ENCODE measurements at regions not wholly inside any gene's neighbourhood (a gene's known extent, or its start where the extent isn't known, plus 50 kb on each side); places are given as distances from the start of the nearest gene placed in this dataset.

- Histone ChIP-seq H3K9ac (ENCODE audit: low read length) (no peak overlapping the region), H3K27me3 (ENCODE audit: control insufficient read depth, insufficient read depth, low read length) (no peaks in the 10 kb centered on the region), H3K36me3 (ENCODE audit: control insufficient read depth, insufficient read depth, low read length) (no peaks in the 10 kb centered on the region), H3K27ac (ENCODE audit: low read depth, low read length) (no peak overlapping the region), H3K4me1 (ENCODE audit: control insufficient read depth, insufficient read depth, low read length) (no peaks in the 10 kb centered on the region), H3K4me3 (ENCODE audit: low read length) (no peak overlapping the region)
Measured at GRCh38 chr7:124284937-124285336, 252.1 kb upstream of the TMEM229A start.

GRCh38 chr7:124276005-124276622 is 243.2 kb upstream of the TMEM229A start:
- Histone ChIP-seq H3K4me1 (ENCODE audit: control insufficient read depth, insufficient read depth, low read length) (no peaks in the 10 kb centered on the region), H3K27ac (ENCODE audit: low read depth, low read length) (no peak overlapping the region), H3K4me3 (ENCODE audit: low read length) (no peak overlapping the region), H3K27me3 (ENCODE audit: control insufficient read depth, insufficient read depth, low read length) (no peaks in the 10 kb centered on the region), H3K9ac (ENCODE audit: low read length) (no peak overlapping the region), H3K36me3 (ENCODE audit: control insufficient read depth, insufficient read depth, low read length) (no peaks in the 10 kb centered on the region)

- H3K36me3 ChIP-seq (ENCODE audit: control insufficient read depth, insufficient read depth, low read length), result no peaks in the 10 kb centered on the region
- no peaks in the 10 kb centered on the region for H3K27me3 ChIP-seq (ENCODE audit: control insufficient read depth, insufficient read depth, low read length)
- no peak overlapping the region for H3K27ac ChIP-seq (ENCODE audit: low read depth, low read length)
- no peak overlapping the region for H3K4me3 ChIP-seq (ENCODE audit: low read length)
- no peak overlapping the region for H3K9ac ChIP-seq (ENCODE audit: low read length)
- H3K4me1 ChIP-seq (ENCODE audit: control insufficient read depth, insufficient read depth, low read length), result no peaks in the 10 kb centered on the region
Measured at GRCh38 chr7:124275411-124275810, 242.5 kb upstream of the TMEM229A start.

- H3K4me3 ChIP-seq (ENCODE audit: low read length), result no peak overlapping the region
- no peak overlapping the region for H3K9ac ChIP-seq (ENCODE audit: low read length)
- H3K27ac ChIP-seq (ENCODE audit: low read depth, low read length), result no peak overlapping the region
- no peaks in the 10 kb centered on the region for H3K27me3 ChIP-seq (ENCODE audit: control insufficient read depth, insufficient read depth, low read length)
- no peaks in the 10 kb centered on the region for H3K36me3 ChIP-seq (ENCODE audit: control insufficient read depth, insufficient read depth, low read length)
- H3K4me1 ChIP-seq (ENCODE audit: control insufficient read depth, insufficient read depth, low read length), result no peaks in the 10 kb centered on the region
Measured at GRCh38 chr7:124269774-124270173, 236.9 kb upstream of the TMEM229A start.

- Histone ChIP-seq H3K4me1 (ENCODE audit: control insufficient read depth, insufficient read depth, low read length) (no peaks in the 10 kb centered on the region), H3K36me3 (ENCODE audit: control insufficient read depth, insufficient read depth, low read length) (no peaks in the 10 kb centered on the region), H3K9ac (ENCODE audit: low read length) (no peak overlapping the region), H3K27me3 (ENCODE audit: control insufficient read depth, insufficient read depth, low read length) (no peaks in the 10 kb centered on the region), H3K27ac (ENCODE audit: low read depth, low read length) (no peak overlapping the region), H3K4me3 (ENCODE audit: low read length) (no peak overlapping the region)
Measured at GRCh38 chr7:124267154-124267553, 234.3 kb upstream of the TMEM229A start.

DNA sequence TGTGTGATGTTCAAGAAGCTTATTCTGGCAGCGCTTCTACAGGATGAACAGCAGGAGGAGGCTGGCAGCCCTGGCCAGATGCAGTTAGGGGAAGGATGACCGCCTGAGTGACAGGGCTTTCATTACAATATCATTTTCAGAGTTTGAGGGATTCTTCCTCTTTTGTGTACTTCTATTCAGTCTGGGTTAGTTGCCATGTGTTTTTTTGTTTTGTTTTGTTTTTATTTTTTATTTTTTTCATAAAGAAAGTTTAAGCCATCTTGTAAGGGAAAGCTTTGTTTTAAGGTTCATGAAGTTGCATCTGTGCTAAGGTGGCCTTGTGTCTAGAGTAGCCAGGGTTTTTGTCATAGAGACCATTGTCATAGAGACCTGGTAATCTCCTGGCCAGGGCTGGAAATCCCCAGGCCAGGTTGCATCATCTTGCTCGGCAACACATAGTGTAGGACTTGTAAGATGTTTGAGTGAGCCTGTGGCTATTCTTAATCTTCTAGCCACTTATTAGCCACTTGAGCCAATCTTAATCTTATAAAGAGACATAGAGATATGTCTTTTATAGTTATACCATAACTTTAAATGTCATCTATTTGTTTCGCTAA is 230.5 kb upstream of the TMEM229A start:
- H3K27ac ChIP-seq (ENCODE audit: low read depth, low read length), result no peak overlapping the region
- H3K9ac ChIP-seq (ENCODE audit: low read length), result no peak overlapping the region
- no peaks in the 10 kb centered on the region for H3K4me1 ChIP-seq (ENCODE audit: control insufficient read depth, insufficient read depth, low read length)
- H3K4me3 ChIP-seq (ENCODE audit: low read length), result no peak overlapping the region
- no peaks in the 10 kb centered on the region for H3K27me3 ChIP-seq (ENCODE audit: control insufficient read depth, insufficient read depth, low read length)
- H3K36me3 ChIP-seq (ENCODE audit: control insufficient read depth, insufficient read depth, low read length), result no peaks in the 10 kb centered on the region

DNA sequence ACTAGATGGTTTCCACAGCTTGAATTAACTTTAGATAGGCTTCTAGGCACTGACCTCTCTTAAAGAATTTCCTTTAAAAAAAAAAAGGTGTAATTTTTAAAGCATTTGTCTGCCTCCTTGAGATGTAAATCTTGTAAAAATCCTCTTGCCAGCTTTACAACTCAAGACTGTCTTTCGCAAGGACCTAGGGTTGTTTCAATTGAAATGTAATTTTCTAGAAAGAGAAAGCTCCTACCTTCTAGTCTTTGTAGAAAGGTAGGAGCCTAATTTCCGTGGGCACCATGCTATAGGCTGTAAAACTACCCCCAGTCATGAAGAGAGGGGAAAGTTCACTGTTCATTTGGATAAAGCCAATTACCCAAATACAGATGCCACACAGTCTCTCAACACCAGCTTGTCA is 228.8 kb upstream of the TMEM229A start:
- H3K4me3 ChIP-seq (ENCODE audit: low read length), result no peak overlapping the region
- no peaks in the 10 kb centered on the region for H3K36me3 ChIP-seq (ENCODE audit: control insufficient read depth, insufficient read depth, low read length)
- no peaks in the 10 kb centered on the region for H3K27me3 ChIP-seq (ENCODE audit: control insufficient read depth, insufficient read depth, low read length)
- H3K4me1 ChIP-seq (ENCODE audit: control insufficient read depth, insufficient read depth, low read length), result no peaks in the 10 kb centered on the region
- no peak overlapping the region for H3K27ac ChIP-seq (ENCODE audit: low read depth, low read length)
- H3K9ac ChIP-seq (ENCODE audit: low read length), result no peak overlapping the region

DNA sequence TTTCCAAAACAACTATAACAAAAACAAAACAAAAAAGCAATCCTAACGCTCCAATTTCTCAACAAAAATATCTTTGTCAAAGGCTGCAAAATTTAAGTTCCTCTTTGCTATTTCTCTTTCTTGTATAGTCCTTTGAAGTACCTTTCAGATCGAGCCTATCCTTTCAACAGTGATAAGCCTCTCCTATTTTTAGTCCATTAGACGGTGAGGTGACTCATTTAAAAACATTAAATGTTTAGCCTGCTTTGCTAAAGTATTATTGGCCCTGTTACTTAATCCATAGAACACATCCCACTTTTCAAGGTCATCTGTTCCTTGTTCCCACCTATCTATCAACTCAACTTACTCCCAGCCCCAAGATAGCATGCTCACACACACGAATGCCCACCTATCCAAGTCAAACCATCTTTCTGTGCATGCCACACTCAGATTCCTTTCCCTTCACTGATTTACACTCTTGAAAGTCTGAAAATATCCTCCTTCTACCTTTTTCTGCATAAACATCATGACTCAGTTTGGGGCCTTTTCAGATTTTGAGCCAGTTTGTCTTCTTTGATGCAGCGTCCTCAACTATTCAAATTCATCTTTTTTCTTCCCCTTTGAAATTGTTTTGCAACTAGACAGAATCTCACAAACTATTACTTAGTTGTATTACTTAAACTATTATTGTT is 224.9 kb upstream of the TMEM229A start:
- Histone ChIP-seq H3K9ac (ENCODE audit: low read length) (no peak overlapping the region), H3K27ac (ENCODE audit: low read depth, low read length) (no peak overlapping the region), H3K4me3 (ENCODE audit: low read length) (no peak overlapping the region), H3K4me1 (ENCODE audit: control insufficient read depth, insufficient read depth, low read length) (no peaks in the 10 kb centered on the region), H3K27me3 (ENCODE audit: control insufficient read depth, insufficient read depth, low read length) (no peaks in the 10 kb centered on the region), H3K36me3 (ENCODE audit: control insufficient read depth, insufficient read depth, low read length) (no peaks in the 10 kb centered on the region)

- Histone ChIP-seq H3K4me3 (ENCODE audit: low read length) (no peak overlapping the region), H3K36me3 (ENCODE audit: control insufficient read depth, insufficient read depth, low read length) (no peaks in the 10 kb centered on the region), H3K4me1 (ENCODE audit: control insufficient read depth, insufficient read depth, low read length) (no peaks in the 10 kb centered on the region), H3K27ac (ENCODE audit: low read depth, low read length) (no peak overlapping the region), H3K27me3 (ENCODE audit: control insufficient read depth, insufficient read depth, low read length) (no peaks in the 10 kb centered on the region), H3K9ac (ENCODE audit: low read length) (no peak overlapping the region)
Measured at GRCh38 chr7:124255041-124255655, 222.3 kb upstream of the TMEM229A start.

- H3K9ac ChIP-seq (ENCODE audit: low read length), result no peak overlapping the region
- H3K36me3 ChIP-seq (ENCODE audit: control insufficient read depth, insufficient read depth, low read length), result no peaks in the 10 kb centered on the region
- H3K27me3 ChIP-seq (ENCODE audit: control insufficient read depth, insufficient read depth, low read length), result no peaks in the 10 kb centered on the region
- H3K4me3 ChIP-seq (ENCODE audit: low read length), result no peak overlapping the region
- no peak overlapping the region for H3K27ac ChIP-seq (ENCODE audit: low read depth, low read length)
- no peaks in the 10 kb centered on the region for H3K4me1 ChIP-seq (ENCODE audit: control insufficient read depth, insufficient read depth, low read length)
Measured at GRCh38 chr7:124254396-124254795, 221.5 kb upstream of the TMEM229A start.

DNA sequence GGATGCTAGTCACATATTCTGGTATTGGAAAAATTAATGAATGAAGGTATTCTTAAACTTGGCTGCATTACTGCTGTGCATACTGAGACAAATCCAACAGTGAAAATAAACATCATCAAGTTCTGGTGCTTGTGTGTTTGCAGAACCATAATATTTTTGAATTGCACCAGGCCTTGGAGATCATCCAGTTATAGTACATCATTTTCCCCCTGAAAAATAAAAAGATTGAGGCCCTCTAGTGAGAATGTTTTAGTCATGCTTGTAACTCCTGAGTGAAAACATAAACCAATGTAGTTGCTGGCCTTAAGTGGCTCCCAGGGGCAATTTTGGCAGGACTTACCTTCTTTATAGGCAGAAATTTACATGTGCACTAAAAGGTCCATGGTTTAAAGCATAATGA is 218.8 kb upstream of the TMEM229A start:
- Histone ChIP-seq H3K27me3 (ENCODE audit: control insufficient read depth, insufficient read depth, low read length) (no peaks in the 10 kb centered on the region), H3K4me3 (ENCODE audit: low read length) (no peak overlapping the region), H3K9ac (ENCODE audit: low read length) (no peak overlapping the region), H3K36me3 (ENCODE audit: control insufficient read depth, insufficient read depth, low read length) (no peaks in the 10 kb centered on the region), H3K4me1 (ENCODE audit: control insufficient read depth, insufficient read depth, low read length) (no peaks in the 10 kb centered on the region), H3K27ac (ENCODE audit: low read depth, low read length) (no peak overlapping the region)

DNA sequence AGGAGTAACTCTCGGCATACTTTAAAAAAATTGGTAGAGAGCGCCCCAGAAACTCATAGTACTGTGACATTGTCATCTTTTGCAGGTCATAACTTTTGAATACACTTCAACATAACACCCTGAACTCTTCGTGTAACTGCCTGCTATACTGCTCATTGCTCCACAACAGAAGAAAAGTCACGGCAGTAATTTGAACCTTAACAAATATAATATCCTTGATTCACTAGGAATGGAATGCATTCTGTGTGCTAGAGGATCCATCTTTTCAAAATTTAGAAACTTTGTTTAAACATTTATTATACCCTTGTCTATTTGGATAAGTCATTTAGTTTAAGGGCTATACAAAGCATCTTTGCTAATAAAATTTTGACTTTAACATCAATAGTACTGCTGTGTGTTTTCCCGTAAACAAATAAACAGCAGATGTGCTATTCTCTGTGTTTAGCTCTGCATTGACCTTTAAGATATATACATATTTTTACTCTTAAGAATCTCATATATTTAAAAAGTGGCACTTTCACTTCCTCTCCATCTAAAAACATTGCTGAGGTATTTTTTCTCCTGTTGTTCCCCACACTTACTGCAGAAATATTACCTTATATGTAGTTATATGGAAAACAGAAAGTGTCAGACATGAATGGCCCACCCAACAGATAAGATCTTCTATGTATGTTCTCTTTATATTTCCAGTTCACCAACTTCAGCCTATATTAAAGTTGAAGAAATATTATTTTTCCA is 217.6 kb upstream of the TMEM229A start:
- H3K27ac ChIP-seq (ENCODE audit: low read depth, low read length), result no peak overlapping the region

More for the DNA sequence above, 217.6 kb upstream of the TMEM229A start:
- Histone ChIP-seq H3K9ac (ENCODE audit: low read length) (no peak overlapping the region), H3K4me3 (ENCODE audit: low read length) (no peak overlapping the region), H3K4me1 (ENCODE audit: control insufficient read depth, insufficient read depth, low read length) (no peaks in the 10 kb centered on the region), H3K36me3 (ENCODE audit: control insufficient read depth, insufficient read depth, low read length) (no peaks in the 10 kb centered on the region), H3K27me3 (ENCODE audit: control insufficient read depth, insufficient read depth, low read length) (no peaks in the 10 kb centered on the region)
